Inflammatory macrophage treated with lipopolysaccharide for 4 hours (primary cell): ENCODE measurements at regions not wholly inside any gene's neighbourhood (a gene's known extent, or its start where the extent isn't known, plus 50 kb on each side); places are given as distances from the start of the nearest gene placed in this dataset.

Experiments used
- DNase-seq: peaks from one replicate; pipeline ENCODE4 v3.0.0-alpha.2; 2020

GRCh38 chr20:16947479-16947878, 199.3 kb downstream of the OTOR start:
- DNase-seq = no peak

DNA sequence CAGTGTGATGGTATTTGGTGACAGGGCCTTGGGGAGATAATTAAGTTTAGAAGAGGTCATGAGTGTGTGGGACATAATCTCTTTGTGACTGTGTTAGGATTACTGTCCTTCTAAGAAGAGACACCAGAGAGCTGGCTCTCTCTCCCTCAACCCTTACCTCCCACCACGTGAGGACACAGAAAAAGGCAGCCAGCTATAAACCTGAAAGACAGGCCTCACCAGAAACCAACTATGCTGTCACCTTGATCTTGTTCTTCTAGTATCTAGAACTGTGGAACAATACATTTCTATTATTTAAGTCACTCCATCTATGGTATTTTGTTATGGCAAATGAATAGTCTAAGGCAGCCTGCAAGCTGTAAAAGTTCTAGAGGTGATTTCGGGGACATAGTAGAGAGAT, 203.7 kb downstream of the OTOR start:
- no peak for DNase-seq

DNA sequence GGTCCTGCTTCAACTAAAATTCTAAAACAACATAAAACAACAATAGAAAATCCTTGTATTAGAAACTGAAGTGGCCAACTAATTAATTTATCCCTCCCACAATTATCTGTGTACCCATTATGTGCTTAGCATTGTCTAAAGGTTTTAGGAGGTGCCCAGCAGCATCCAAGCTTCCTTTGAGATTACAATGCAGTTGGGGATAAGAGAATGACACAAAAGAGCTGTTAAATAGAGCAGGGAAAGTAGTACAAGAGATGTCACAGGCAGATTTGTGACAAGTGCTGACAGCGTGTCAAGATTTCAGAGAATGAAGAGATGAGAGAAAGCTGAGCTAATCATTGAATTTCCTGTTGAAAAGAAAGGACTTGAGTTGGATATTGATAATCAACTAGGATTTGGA, 204.8 kb downstream of the OTOR start:
- no peak for DNase-seq

GRCh38 chr20:16953858-16954257, 205.7 kb downstream of the OTOR start:
- no peak for DNase-seq

- DNase-seq = no peak
Measured at GRCh38 chr20:16955462-16955861, 207.3 kb downstream of the OTOR start.

DNA sequence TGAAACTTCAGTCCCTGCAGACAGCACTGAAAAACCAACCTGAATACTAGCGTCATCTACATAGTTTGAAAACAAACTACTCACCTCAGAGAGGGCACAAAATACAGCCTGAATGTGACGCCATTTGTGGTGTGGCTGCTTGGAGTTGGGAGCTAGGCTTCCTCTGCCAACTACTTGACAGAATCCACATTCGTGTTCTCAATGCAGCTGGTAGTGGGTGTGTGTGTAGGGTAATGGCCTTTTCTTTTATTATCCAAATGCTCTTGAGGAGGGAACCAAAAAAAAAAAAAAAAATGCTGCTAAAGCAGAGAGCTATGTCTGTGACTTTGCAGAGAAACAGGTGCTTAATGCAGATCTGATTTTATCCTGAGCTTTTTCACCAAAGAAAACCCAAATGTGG, 207.8 kb downstream of the OTOR start:
- no peak for DNase-seq

DNA sequence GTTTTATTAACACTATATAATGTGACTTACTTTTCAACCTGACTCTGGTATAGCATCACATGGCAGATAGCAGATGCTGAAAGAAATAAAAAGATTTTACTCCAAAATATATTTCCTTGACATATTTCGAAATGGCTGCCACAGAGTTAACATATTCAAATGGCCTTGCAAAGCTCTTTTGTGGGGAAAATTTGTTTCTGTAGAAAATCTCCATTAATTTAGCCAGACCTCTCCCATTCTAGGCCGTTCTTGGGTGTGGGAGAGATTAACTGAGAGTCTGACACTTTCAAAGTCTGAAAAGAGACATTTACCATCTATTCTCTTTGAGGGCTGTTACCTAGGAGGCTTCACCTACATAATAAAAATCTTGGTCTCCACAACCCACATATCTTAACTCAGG, 217.2 kb downstream of the OTOR start:
- no peak for DNase-seq

- no peak for DNase-seq
Measured at GRCh38 chr20:16966276-16966880, 218.2 kb downstream of the OTOR start.

GRCh38 chr20:16968099-16968498, 219.9 kb downstream of the OTOR start:
- no peak for DNase-seq

- no peak for DNase-seq
Measured at GRCh38 chr20:16970776-16971175, 222.6 kb downstream of the OTOR start.

DNA sequence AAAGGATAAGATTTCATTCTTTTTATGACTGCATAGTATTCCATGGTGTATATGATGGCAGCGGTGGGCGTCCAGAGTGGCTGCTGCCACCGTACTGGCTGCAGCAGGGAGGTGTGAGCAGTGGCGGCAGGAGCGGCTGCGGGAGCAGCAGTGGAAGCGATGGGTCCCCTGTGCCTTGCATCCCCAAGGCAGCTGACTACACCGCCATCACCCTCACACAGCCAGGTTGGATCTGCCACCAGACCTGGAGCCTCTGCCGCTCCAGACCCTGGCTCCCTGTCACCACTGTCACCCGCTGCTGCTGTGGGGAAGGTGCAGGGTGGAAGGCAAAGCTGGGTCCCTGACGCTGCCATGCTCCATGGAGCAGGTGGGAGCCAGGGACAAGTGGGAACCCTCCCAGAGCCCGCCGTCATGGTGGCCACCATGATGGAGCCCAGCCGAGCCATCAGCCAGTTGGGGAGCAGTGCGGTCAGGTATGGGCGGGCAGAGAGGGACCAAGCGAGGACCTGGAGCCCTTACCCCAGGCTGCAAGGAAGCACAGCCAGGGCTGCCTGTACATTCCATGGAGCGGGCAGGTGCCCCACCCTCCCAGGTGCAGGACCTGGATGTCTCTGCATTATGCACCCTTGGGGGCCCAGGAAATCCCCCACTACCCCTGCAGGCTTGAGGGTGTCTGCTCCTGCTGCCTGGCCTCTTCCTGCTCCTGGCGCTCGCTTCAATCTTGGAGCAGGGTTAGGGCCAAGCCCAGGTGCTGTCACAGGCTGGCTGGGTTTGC, 226.1 kb downstream of the OTOR start:
- no peak for DNase-seq

DNA sequence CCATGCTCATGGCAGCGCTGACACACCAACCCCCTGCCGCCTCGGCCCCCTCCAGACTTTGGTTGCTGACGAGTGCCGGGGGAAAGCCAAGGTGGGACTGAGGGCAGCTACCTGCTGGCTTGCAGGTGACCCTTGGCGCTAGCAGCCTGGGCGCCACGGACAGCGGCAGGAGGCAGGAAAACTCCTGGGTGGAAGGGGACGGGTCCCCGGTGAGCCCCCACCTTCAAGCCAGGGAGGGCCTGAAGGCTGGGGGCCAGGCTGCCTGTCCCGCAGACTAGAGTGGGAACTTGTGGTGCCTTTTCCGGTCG, 226.7 kb downstream of the OTOR start:
- no peak for DNase-seq

DNA sequence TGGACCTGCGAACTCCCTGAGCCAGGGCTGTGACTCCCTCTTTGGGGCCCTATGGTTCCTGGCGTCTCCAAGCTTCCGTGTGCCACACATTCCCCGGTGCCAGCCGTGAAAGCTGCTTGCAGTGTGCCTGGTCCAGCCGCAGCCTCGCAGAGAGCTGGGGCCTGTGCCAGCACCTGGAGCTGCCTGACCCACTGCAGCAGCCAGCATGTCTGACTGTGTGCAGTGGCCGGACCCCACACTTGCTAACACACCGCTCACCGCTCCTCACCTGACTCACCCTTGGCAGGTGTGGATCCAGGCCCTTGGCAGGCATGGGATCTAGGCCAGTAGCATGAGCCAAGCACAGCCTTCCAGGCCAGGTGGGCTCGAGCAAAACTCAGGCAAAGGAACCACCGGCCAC, 227.5 kb downstream of the OTOR start:
- no peak for DNase-seq

DNA sequence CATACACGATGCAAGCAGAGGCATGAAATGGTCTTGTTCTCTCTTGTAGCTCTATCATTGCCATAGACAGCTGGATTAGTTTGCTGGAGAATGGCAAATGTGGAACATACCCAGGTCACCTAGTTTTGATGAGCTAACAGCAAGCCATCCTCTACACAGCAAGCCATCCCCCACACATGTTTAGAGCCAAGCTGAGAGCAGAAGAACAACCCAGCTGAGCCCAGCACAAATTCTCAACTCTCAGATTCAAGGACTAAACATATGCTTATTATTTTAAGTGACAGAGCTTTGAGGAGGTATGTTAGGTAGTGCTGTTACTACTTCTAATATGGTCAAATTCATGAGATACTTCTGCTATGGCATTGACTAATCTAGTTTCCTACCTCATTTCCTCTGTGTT, 230.3 kb downstream of the OTOR start:
- DNase-seq = no peak

- no peak for DNase-seq
Measured at GRCh38 chr20:16982091-16982726, 234.1 kb downstream of the OTOR start.

DNA sequence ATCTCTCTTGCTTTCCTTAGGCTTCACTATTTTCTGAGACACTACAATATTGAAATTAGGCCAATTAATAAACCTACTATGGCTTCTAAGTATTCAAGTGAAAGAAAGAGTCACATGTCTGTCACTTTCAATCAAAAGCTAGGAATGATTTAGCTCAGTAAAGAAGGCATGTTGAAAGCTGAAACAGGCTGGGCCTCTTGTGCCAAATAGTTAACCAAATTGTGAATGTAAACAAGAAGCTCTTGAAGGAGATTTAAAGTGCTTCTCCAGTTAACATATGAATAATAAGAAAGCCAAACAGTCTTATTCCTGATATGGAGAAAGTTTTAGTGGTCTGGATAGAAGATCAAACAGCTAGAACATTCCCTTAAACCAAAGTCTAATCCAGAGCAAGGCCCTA, 236.3 kb downstream of the OTOR start:
- DNase-seq = no peak

- no peak for DNase-seq
Measured at GRCh38 chr20:17003170-17003870, 223.5 kb upstream of the PCSK2 start.

DNA sequence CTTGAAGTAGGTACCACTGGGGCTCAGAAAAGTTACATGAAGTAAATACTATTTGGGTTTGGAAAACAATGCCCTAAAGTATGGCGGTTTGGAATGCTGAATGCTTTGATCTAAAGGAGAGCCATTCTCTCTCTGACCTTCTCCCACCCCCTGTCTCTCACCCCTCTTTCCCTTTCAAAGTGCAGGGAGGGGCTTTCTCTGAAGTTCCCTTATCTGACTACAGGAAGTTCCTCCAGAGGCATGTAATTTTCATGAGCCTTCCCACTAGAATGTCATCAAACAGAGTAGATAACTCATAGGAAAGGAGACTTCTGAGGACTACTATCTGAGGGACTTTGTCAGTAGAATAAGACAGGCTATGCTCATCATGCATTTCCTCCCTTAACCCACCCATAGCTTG, 216.7 kb upstream of the PCSK2 start:
- no peak for DNase-seq

- no peak for DNase-seq
Measured at GRCh38 chr20:17012546-17013226, 214.2 kb upstream of the PCSK2 start.

DNA sequence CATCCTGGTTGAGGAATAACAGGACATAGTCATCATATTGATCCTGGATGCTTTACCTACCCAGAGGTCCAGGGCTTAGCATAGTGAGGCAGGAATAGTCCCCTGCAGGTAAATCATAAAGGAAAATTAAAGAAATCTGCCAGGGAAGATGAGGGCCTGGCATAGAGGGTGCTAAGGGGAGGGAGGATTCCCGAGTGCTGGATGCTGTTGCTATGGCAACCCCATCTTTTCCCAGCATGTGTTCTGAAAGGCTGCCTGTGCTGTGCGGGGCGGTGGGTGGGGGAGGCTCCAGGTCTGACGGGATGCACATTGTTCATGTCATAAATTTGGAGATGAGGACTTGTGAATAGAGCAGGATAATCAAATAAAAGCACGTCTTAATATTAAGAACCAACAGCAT, 212.6 kb upstream of the PCSK2 start:
- no peak for DNase-seq

GRCh38 chr20:17014756-17015366, 212.0 kb upstream of the PCSK2 start:
- no peak for DNase-seq

DNA sequence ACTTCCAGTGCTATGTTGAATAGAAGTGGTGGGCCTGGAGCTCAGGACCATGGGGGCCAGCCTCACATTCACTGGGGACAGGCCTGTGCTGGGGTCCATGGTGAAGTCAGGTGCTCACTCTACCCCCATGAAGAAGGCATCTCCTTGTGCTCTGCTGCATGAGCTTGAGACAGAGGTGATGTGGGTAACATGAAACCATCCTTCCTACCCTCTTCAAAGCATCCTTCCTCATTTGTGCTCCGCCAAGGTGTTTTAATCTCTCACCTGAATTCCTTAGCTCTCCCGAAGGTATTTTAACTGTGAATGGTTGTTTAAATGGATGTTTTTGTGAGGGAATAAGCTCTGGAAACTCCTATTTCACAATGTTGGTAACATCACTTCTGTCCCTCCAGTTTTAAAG, 209.6 kb upstream of the PCSK2 start:
- no peak for DNase-seq

DNA sequence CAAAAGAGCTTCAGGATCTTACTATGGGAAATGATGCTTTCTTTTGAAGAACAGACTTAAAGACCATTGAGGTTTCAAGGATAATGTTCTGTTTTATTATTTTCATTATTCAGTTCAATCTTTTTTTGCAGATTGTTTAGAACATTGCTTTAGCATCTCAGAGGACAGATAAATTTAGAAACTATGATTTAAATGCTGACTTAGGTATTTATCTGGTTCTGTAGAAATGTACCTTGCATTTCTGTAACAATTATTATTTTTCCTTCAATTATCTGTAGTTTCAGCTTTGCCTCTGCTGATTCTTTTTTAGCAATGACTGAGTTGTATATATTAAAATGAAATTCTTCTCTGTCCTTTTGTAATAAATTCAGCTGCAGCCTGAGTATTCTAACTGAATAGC, 205.4 kb upstream of the PCSK2 start:
- DNase-seq = no peak
